GM19035 (cell line): ENCODE measurements at regions not wholly inside any gene's neighbourhood (a gene's known extent, or its start where the extent isn't known, plus 50 kb on each side); places are given as distances from the start of the nearest gene placed in this dataset.
"Not testable (repeated sequence)": the region's sequence is repeated elsewhere in the genome, so short reads cannot be mapped to it uniquely, and the experiment has no call there.

Experiments
- ATAC-seq: cut with Tn5 transposase; IDR thresholded peaks from one replicate; pipeline ENCODE4 v1.9.1; 2021; ENCODE audit not compliant: unreplicated experiment

DNA sequence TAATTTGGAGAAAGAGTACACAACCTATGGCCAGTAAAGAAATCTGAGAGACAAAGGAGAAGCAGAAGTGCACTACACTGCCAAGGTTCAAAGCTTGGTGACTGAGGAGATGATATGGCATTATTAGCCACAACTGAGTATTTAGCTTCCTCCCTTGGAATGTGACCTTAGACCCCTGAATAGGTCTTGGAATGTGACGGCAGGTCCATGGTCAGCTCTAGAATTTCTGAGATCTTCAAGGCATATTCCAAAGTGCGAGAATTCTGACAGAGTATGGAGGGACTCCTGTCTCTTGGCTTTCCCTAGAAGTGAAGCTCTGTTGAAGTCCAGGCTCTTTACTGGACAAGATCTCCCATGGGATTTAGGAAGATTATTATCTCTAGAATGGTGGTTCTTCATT is 130.0 kb upstream of the FN1 start:
- no peak for ATAC-seq

- no peak for ATAC-seq
Observed at GRCh38 chr2:215557701-215558100, 121.8 kb upstream of the FN1 start.

DNA sequence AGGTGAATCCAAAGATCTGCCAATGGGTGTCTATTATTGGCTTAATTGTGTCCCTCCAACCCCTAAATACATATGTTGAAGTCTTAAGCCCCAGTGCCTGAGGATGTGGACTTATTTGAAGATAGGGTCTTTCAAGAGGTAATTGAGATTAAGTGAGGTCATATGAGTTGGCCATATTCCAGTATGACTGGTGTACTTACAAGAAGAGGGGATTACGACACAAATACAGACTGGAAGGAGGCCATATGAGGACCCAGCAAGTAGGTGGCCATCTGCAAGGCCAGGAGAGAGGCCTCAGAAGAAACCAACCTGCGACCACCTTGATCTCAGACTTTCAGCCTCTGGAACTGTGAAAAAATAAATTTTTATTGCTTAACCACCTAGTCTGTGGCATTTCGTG is 121.1 kb upstream of the FN1 start:
- ATAC-seq: no peak

GRCh38 chr2:215554689-215555498 is 119.0 kb upstream of the FN1 start:
- ATAC-seq: no peak

GRCh38 chr2:215553946-215554345 is 118.1 kb upstream of the FN1 start:
- no peak for ATAC-seq

DNA sequence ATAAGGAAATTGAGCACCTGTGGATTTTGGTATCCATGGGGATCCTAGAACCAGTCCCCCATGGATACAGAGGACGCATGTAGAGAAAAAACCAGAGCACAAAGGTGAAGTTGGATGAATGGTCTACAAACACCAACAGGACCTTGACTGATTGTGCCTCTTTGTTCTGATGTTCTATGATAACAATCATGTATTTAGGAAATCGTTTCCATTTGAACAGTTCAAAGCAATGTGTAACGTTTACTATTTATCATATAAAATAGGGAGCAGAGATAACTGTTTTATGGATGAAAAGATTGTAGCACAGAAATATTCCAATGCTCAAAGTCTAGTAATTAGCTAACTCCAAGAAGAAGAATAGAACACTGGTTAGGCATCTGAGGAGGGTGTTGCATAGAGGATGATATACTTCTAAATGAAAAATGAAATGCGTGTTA is 116.3 kb upstream of the FN1 start:
- no peak for ATAC-seq

DNA sequence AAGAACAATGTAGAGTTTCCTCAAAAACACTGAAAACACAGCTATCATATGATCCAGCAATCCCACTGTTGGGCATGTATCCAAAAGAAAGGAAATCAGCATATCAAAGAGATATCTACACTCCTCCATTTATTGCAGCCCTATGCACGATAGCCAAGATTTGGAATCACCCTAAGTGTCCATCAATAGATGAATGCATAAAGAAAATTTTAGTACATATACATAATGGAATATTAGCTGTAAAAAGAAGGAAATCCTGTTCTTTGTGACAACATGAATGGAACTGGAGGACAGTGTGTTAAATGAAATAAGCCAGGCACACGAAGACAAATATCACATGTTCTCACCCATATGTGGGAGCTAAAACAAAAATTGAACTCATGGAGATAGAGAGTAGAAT is 114.5 kb upstream of the FN1 start:
- no peak for ATAC-seq

DNA sequence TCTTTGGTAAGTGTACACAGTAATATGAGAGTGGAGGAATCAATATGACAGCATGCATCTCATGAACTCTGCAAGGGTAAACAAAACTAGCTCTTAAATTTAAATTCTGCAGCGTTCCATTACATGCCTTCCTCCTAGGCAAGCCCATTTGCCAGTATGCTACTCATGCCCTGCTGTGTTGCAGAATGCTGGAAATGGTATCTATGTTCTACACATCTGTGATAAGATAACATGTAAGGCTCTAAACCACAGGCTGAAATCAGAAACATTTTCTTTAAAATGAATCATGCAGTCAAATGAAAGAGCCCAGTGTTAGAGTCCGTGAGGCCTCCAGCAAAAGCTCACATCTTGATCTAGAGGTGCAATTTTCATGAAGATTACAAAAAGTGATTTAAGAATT is 112.8 kb upstream of the FN1 start:
- no peak for ATAC-seq

GRCh38 chr2:215542690-215543089 is 106.8 kb upstream of the FN1 start:
- ATAC-seq: no peak

DNA sequence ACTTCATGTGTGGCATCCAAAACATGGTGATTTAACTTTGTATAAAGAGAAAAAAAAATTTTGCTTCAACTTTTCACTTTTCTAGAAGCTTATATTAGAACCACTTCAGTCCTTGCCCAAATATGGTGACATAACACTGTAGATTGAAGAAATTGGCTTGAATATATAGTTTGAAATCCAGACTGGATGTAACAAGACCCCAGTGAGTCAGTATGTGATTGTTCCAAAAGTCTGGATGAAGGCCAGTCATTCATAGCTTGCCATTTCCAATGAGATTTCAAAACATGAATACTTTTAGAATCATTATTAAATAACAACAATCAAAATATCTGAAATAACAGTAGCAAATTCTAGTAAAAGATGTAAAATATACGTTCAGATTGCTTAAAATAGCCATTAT is 104.8 kb upstream of the FN1 start:
- ATAC-seq: no peak

- ATAC-seq: no peak
Observed at GRCh38 chr2:215537611-215538010, 101.7 kb upstream of the FN1 start.

DNA sequence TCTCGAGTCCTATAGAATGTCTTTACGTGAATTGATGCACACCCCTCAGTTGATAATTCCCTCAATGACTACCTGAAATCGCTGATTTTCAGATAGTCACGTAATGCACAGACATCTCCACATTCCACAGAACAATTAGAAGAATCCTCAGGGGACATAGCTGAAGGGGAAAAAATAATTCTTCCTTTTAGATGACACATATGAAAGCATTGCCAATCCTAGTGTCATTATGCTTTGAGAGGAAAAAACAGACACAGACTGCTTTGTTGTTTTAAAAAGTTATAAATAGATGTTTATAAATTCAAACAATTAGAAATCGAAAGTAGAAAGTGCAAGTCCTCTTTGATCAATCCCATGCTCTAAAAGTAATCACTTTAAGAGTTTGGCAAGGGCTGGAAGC is 100.6 kb upstream of the FN1 start:
- ATAC-seq: no peak

DNA sequence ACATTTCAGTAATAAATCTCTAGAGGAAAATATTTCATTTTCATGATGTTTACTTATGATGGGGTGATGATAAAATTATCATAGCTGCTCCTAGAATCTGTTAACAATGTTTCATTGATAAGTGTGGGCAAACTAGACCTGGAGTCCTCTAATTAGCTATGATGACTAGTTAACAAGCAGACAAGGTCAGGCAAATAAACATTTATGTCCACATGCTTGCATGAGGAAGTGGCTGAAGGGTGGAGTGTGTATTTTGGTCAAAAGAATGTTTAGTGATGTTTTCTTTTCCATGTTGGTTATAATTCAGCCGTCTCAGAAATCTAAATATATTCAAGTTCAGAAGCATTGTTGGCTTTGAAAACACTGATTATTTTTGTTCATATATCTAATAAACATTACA is 99.9 kb upstream of the FN1 start:
- ATAC-seq: no peak

GRCh38 chr2:215535125-215535668 is 99.3 kb upstream of the FN1 start:
- no peak for ATAC-seq

- ATAC-seq: not testable (repeated sequence)
Observed at GRCh38 chr2:215533716-215534115, 97.8 kb upstream of the FN1 start.

GRCh38 chr2:215532844-215533243 is 97.0 kb upstream of the FN1 start:
- no peak for ATAC-seq

- ATAC-seq: no peak
Observed at GRCh38 chr2:215531284-215531683, 95.4 kb upstream of the FN1 start.

DNA sequence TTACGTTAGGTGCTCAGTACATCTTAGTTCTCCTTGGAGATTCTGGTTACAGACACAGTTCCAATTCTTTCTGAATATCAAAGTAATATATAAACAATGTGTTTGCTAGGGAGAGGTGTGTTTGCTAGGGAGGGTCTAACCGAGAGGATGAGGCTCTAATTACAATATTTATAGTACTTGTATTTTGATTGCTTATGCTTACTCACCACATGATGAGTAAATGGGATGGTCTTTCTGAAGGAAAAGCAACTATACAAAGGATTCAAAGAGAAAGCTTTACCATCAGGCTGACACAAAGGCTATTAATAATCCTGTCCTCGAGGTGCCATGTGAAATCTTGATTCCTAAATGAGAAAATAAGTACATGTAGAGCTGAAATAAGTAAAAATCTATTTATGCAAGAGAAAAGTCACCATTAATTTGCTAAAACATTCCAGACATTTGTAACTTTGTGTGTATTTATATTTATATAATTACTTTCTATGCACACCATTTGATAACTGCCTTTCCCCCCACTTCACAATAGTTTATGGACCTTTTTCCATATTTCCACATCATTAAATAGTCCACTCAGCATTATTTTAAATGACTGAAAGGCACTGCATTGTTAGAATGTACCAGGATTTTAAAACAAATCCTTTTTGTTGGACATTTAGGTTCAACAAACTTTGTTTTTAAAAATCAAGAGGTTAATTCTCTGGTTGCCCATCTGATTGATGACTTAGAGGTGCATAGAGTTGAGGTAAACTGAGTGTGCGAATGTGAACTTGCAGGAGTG is 94.5 kb upstream of the FN1 start:
- no peak for ATAC-seq

DNA sequence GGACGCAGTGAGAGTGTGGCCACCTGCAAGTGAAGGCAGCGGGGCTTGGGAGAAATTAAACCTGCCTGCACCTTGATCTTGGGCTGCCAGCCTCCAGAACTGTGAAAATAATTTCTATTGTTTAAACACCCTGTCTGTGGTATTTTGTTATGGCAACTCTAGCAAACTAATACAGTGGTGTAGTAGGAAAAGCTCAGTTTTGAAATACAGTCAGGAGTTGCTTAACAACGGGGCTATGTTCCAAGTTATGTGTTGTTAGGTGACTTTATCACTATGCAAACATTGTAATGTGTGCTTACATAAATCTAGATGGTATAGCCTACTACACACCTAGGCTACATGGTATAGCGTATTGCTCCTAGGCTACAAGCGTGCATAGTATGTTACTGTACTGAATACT is 93.4 kb upstream of the FN1 start:
- ATAC-seq: no peak

DNA sequence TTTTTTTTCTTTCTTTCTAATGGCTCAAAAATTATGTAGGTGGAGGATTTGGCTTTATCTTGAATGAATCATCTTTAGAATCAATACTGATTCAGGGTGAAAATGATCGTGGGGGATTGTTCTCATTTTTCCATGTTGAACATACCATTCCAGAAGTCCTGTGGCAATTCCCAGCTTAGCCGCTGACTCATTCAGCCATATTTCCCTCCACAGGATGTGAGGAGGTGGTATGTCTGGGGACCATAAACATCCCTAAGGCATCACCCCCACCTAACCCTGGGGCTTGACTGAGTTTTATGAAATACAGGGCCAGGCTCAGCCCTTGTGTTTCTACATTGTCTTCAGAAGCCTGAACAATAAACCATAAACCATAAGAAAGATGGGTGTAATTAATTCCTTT is 92.7 kb upstream of the FN1 start:
- ATAC-seq: no peak

- ATAC-seq: no peak
Observed at GRCh38 chr2:215527736-215528135, 91.9 kb upstream of the FN1 start.

DNA sequence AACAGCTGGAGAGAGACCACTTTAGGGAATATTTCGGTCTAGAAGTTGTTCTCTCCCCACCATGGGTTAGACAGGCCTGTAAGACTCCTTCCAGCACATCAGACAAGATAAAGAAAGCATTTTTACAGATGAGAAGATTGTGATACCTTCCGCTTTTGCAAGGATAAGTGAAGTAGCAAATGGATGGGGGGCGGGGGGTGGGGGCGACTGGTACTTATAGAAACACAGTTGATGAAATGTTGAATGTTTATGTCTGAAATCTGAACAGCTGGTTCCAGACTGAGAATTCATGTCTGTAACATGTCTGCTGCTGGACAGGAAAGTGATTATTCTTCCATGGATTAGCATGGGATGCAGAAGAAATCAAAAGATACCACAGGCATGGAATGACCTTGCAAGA is 90.5 kb upstream of the FN1 start:
- ATAC-seq: no peak
